ENCODE measurements at regions not wholly inside any gene's neighbourhood (a gene's known extent, or its start where the extent isn't known, plus 50 kb on each side); places are given as distances from the start of the nearest gene placed in this dataset.

GRCh38 chr3:43206632-43207031 is 79.7 kb upstream of the SNRK start:
- DNase-seq = no peak
- peaks cover 0 to 18% of the 10 kb centered on the region in 2 experiments; a peak in 2 of 4 replicates for H3K4me1 ChIP-seq (ENCODE audit: control insufficient read depth in 1 of 2, insufficient read depth in 2 of 2, low read depth in 1 of 2, low read length in 1 of 2)
- H3K27me3 ChIP-seq (ENCODE audit: insufficient read depth) = no peaks in the 10 kb centered on the region
- CTCF ChIA-PET = interaction anchor here (0.6 kb wide), 1 partner anchor 115 kb away, joined by 3 read pairs; no protein-coding TSS in a partner anchor
- H3K4me3 ChIP-seq (ENCODE audit: low read depth in 2 of 2, low read length in 1 of 2) = no peak overlapping the region
- no peak overlapping the region for H2AFZ ChIP-seq (ENCODE audit: low read depth)
- no peak for TF ChIP-seq MEF2A (IDR thresholded peaks at IDR 0.05; ENCODE audit: borderline replicate concordance, low read depth)
- H3K4me2 ChIP-seq = no peak overlapping the region
- no peak overlapping the region for H3K27ac ChIP-seq (ENCODE audit: low read depth in 2 of 2, low read length in 1 of 2)
- WGBS (ENCODE audit: low lambda C conversion rate) = 57% methylated on average over 10 of the region's 10 CpGs
- H3K9me2 ChIP-seq = no peaks in the 10 kb centered on the region
- H3K9ac ChIP-seq = no peak overlapping the region
- H4K20me1 ChIP-seq (ENCODE audit: insufficient read depth) = no peaks in the 10 kb centered on the region
- H3K79me2 ChIP-seq (ENCODE audit: insufficient read depth) = no peaks in the 10 kb centered on the region
- POLR2A ChIA-PET = no interaction called here
- H3K36me3 ChIP-seq (replicated peaks in 1 of 2; ENCODE audit: control insufficient read depth in 1 of 2, insufficient read depth in 2 of 2, low read length in 1 of 2) = no peaks in the 10 kb centered on the region
- no peaks in the 10 kb centered on the region for H3K9me3 ChIP-seq
- no peaks in the 10 kb centered on the region for H3F3A ChIP-seq (replicated peaks; ENCODE audit: insufficient read depth)

DNA sequence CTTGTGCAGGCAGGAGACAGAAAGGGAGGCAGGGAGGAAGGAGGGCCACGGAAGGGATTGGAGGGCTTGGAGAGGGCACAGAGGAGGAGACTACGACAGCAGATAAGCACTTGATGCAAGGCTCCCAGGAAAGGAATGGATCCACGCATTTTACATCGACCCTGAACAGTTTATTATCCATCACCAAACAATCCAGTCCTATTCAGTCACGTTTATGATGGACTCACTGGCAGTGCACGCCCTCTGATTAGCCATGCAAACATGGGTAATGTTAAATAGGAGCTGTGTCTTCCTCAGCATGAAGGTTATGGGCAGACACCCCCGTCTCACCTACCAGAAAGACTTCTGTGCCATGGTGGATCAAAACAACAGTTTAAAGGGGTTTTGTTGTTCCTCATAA is 80.2 kb upstream of the SNRK start:
- Histone ChIP-seq H3K9me2 (no peaks in the 10 kb centered on the region), H3K79me2 (ENCODE audit: insufficient read depth) (no peaks in the 10 kb centered on the region), H3F3A (replicated peaks; ENCODE audit: insufficient read depth) (no peaks in the 10 kb centered on the region), H3K27ac (ENCODE audit: low read depth in 2 of 2, low read length in 1 of 2) (no peak overlapping the region), H3K9ac (no peak overlapping the region), H3K4me2 (no peak overlapping the region), H3K36me3 (replicated peaks in 1 of 2; ENCODE audit: control insufficient read depth in 1 of 2, insufficient read depth in 2 of 2, low read length in 1 of 2) (no peaks in the 10 kb centered on the region), H2AFZ (ENCODE audit: low read depth) (no peak overlapping the region), H3K9me3 (no peaks in the 10 kb centered on the region), H3K4me1 (ENCODE audit: control insufficient read depth in 1 of 2, insufficient read depth in 2 of 2, low read depth in 1 of 2, low read length in 1 of 2) (peaks cover 0 to 21% of the 10 kb centered on the region in 2 experiments; a peak in 2 of 4 replicates), H3K4me3 (ENCODE audit: low read depth in 2 of 2, low read length in 1 of 2) (no peak overlapping the region), H3K27me3 (ENCODE audit: insufficient read depth) (no peaks in the 10 kb centered on the region), H4K20me1 (ENCODE audit: insufficient read depth) (no peaks in the 10 kb centered on the region)
- TF ChIP-seq RCOR1 (IDR thresholded peaks at IDR 0.05; ENCODE audit: low read length) (no peak), TEAD4 (IDR thresholded peaks at IDR 0.05; ENCODE audit: borderline replicate concordance, insufficient read depth) (no peak), EP300 (IDR thresholded peaks at IDR 0.05; ENCODE audit: borderline replicate concordance in 1 of 2, low read depth in 1 of 2, low read length in 1 of 2) (no peak)
- TF ChIP-seq, protein P1, sequence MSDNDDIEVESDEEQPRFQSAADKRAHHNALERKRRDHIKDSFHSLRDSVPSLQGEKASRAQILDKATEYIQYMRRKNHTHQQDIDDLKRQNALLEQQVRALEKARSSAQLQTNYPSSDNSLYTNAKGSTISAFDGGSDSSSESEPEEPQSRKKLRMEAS (IDR thresholded peaks at IDR 0.05; ENCODE audit: low read depth) = no peak
- DNase-seq = no peak
- POLR2A ChIA-PET = no interaction called here
- CTCF ChIA-PET = no interaction called here
- WGBS (ENCODE audit: low lambda C conversion rate) = 26% methylated on average over 6 of the region's 7 CpGs

DNA sequence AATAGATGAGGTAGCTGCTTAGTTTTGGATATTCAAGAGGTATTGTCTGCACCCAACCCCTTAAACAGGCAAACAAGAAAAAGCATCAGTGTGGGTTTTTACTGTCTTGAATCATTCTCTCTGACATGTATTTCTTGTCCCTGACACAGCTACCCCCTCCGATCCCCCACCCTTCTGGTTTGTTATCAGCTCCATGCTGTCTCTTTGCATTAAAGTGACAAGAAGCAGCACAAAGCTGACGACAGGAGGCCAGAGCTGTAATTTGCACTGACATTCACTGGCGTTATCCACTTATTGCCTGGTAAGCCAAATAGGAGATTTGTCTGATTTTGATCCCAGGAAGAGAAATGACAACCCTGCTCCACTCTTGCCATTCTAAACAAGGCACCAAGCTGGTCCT is 83.3 kb upstream of the SNRK start:
- H3K9ac ChIP-seq = no peak overlapping the region
- no peaks in the 10 kb centered on the region for H3K36me3 ChIP-seq (replicated peaks in 1 of 2; ENCODE audit: control insufficient read depth in 1 of 2, insufficient read depth in 2 of 2, low read length in 1 of 2)
- H3K27ac ChIP-seq (ENCODE audit: low read depth in 2 of 2, low read length in 1 of 2) = peak overlapping the region in 1 of 2 experiments; percentile 93; a peak in 2 of 4 replicates
- peaks cover 0 to 21% of the 10 kb centered on the region in 2 experiments; a peak in 2 of 4 replicates for H3K4me1 ChIP-seq (ENCODE audit: control insufficient read depth in 1 of 2, insufficient read depth in 2 of 2, low read depth in 1 of 2, low read length in 1 of 2)
- no peaks in the 10 kb centered on the region for H3K79me2 ChIP-seq (ENCODE audit: insufficient read depth)
- H3K9me3 ChIP-seq = no peaks in the 10 kb centered on the region
- no peaks in the 10 kb centered on the region for H4K20me1 ChIP-seq (ENCODE audit: insufficient read depth)
- POLR2A ChIA-PET = interaction anchor here (0.6 kb wide), 1 partner anchor 110 kb away, joined by 3 read pairs; no protein-coding TSS in a partner anchor
- no peak overlapping the region for H2AFZ ChIP-seq (ENCODE audit: low read depth)
- WGBS (ENCODE audit: low lambda C conversion rate) = 0% methylated on average over 3 of the region's 3 CpGs
- H3K9me2 ChIP-seq = no peaks in the 10 kb centered on the region
- H3K27me3 ChIP-seq (ENCODE audit: insufficient read depth) = no peaks in the 10 kb centered on the region
- peak; percentile 82 for DNase-seq
- TF ChIP-seq PBX3 (IDR thresholded peaks at IDR 0.05) (peak; percentile 83), RCOR1 (IDR thresholded peaks at IDR 0.05; ENCODE audit: low read length) (peak; percentile 75; the same call in 1 of the 2 replicates), GATA2 (CRISPR knock-in tag; IDR thresholded peaks at IDR 0.05) (peak; percentile 100), GABPA (IDR thresholded peaks at IDR 0.05; ENCODE audit: low read depth) (no peak), CHD2 (IDR thresholded peaks at IDR 0.05; ENCODE audit: low read length, partially characterized antibody) (peak; percentile 93), POLR2AphosphoS5 (IDR thresholded peaks at IDR 0.05; ENCODE audit: low read depth, low read length) (peak; percentile 72; the same call in 1 of the 2 replicates), SMC3 (IDR thresholded peaks at IDR 0.05; ENCODE audit: low read depth, low read length) (peak; percentile 6; the same call in 1 of the 2 replicates), TCF12 (IDR thresholded peaks at IDR 0.05) (peak; percentile 86), RAD21 (IDR thresholded peaks at IDR 0.05; ENCODE audit: low read length) (peak; percentile 41), RFX5 (IDR thresholded peaks at IDR 0.05; ENCODE audit: low read length) (peak; percentile 14; the same call in 1 of the 2 replicates), MXI1 (IDR thresholded peaks at IDR 0.05; ENCODE audit: low read depth, low read length) (peak; percentile 41; the same call in 1 of the 2 replicates), EP300 (IDR thresholded peaks at IDR 0.05; ENCODE audit: borderline replicate concordance in 1 of 2, low read depth in 1 of 2, low read length in 1 of 2) (peak in 1 of 2 experiments; percentile 97; a peak in 2 of 4 replicates), TEAD4 (IDR thresholded peaks at IDR 0.05; ENCODE audit: borderline replicate concordance, insufficient read depth) (no peak), FOSL2 (IDR thresholded peaks at IDR 0.05; ENCODE audit: borderline replicate concordance, low read depth) (no peak), FOXM1 (IDR thresholded peaks at IDR 0.05; ENCODE audit: low read depth) (no peak)
- TF ChIP-seq, protein P1 (IDR thresholded peaks at IDR 0.05; ENCODE audit: low read depth) = no peak
- no peak overlapping the region for H3K4me3 ChIP-seq (ENCODE audit: low read depth in 2 of 2, low read length in 1 of 2)
- no peak overlapping the region for H3K4me2 ChIP-seq
- CTCF ChIA-PET = interaction anchor here (0.7 to 2.7 kb wide), 9 partner anchors 10 to 241 kb away, joined by 3 to 12 read pairs (median 4); partner anchors contain the start of gene SNRK
- H3F3A ChIP-seq (replicated peaks; ENCODE audit: insufficient read depth) = no peaks in the 10 kb centered on the region
